OCI-LY1 (cell line): ENCODE measurements at regions not wholly inside any gene's neighbourhood (a gene's known extent, or its start where the extent isn't known, plus 50 kb on each side); places are given as distances from the start of the nearest gene placed in this dataset.
"Not testable (repeated sequence)": the region's sequence is repeated elsewhere in the genome, so short reads cannot be mapped to it uniquely, and the experiment has no call there.

Experiments
- H2AFZ ChIP-seq: fragments of 200-600 bp; sonication (generic), shearing (Covaris generic); 2 replicates; pipeline ENCODE4 v1.6.0; 2014; ENCODE audit warnings: antibody characterized with exemption, mild to moderate bottlenecking, low read length
- H3F3A ChIP-seq: fragments of 200-600 bp; sonication (generic), shearing (Covaris generic); 2 replicates; pipeline ENCODE4 v1.6.0; 2014; ENCODE audit warnings: mild to moderate bottlenecking, antibody characterized with exemption, low read length, moderate library complexity; ENCODE audit not compliant: insufficient read depth
- H3K27ac ChIP-seq: fragments of 200-600 bp; sonication (generic); 2 replicates; pipeline ENCODE4 v1.5.1; 2014; ENCODE audit warnings: low read length, mixed run types, mild to moderate bottlenecking, low read depth; ENCODE audit not compliant: poor library complexity, severe bottlenecking
- H3K27me3 ChIP-seq: fragments of 200-600 bp; sonication (generic); 2 replicates; pipeline ENCODE4 v1.6.0; 2014; ENCODE audit warnings: antibody characterized with exemption, mild to moderate bottlenecking, low read length, moderate library complexity; ENCODE audit not compliant: insufficient read depth
- H3K36me3 ChIP-seq: fragments of 200-600 bp; sonication (generic); 2 replicates; pipeline ENCODE4 v1.6.1; 2014; ENCODE audit warnings: mild to moderate bottlenecking, antibody characterized with exemption, low read length, moderate library complexity, mixed read lengths; ENCODE audit not compliant: insufficient read depth
- H3K4me1 ChIP-seq: fragments of 200-600 bp; sonication (generic); 2 replicates; pipeline ENCODE4 v1.5.1; 2014; ENCODE audit warnings: mild to moderate bottlenecking, low read length, moderate library complexity; ENCODE audit not compliant: insufficient read depth, severe bottlenecking
- H3K4me2 ChIP-seq: fragments of 200-600 bp; sonication (generic), shearing (Covaris generic); 2 replicates; pipeline ENCODE4 v1.6.1; 2014; ENCODE audit warnings: low read length
- H3K4me3 ChIP-seq: fragments of 200-600 bp; sonication (generic); 2 replicates; pipeline ENCODE4 v1.5.1; 2014; ENCODE audit warnings: low read length, low read depth, mild to moderate bottlenecking, mixed read lengths; ENCODE audit not compliant: poor library complexity, severe bottlenecking
- H3K79me2 ChIP-seq: fragments of 200-600 bp; shearing (Covaris generic); 2 replicates; pipeline ENCODE4 v1.6.1; 2016; ENCODE audit warnings: mixed run types, low read length, mixed read lengths; ENCODE audit not compliant: insufficient read depth
- H3K9ac ChIP-seq: fragments of 200-600 bp; sonication (generic), shearing (Covaris generic); 2 replicates; pipeline ENCODE4 v1.6.1; 2014; ENCODE audit warnings: mild to moderate bottlenecking, low read length, mixed read lengths
- H3K9me2 ChIP-seq: fragments of 200-600 bp; sonication (generic), shearing (Covaris generic); 2 replicates; pipeline ENCODE4 v1.6.1; 2014; ENCODE audit warnings: low read depth, mild to moderate bottlenecking, low read length, mixed read lengths
- H3K9me3 ChIP-seq: fragments of 200-600 bp; shearing (Covaris generic); 2 replicates; pipeline ENCODE4 v1.6.1; 2014; ENCODE audit warnings: low read length, mixed read lengths
- H4K20me1 ChIP-seq: fragments of 200-600 bp; sonication (generic), shearing (Covaris generic); 2 replicates; pipeline ENCODE4 v1.6.0; 2016; ENCODE audit warnings: mild to moderate bottlenecking, low read length; ENCODE audit not compliant: insufficient read depth
- CTCF ChIP-seq: fragments of 200-600 bp; sonication (generic), shearing (Covaris generic); IDR thresholded peaks from 2 replicates; pipeline ENCODE4 v1.5.1; 2017; ENCODE audit warnings: mild to moderate bottlenecking, antibody characterized with exemption, low read length, moderate library complexity, mixed read lengths
- EZH2 ChIP-seq: fragments of 200-600 bp; sonication (generic), shearing (Covaris generic); IDR thresholded peaks from 2 replicates; pipeline ENCODE4 v1.8.0; 2017; ENCODE audit warnings: borderline replicate concordance, mixed run types, mild to moderate bottlenecking, antibody characterized with exemption, low read length, moderate library complexity, mixed read lengths

- no peak for TF ChIP-seq CTCF
- no peak for TF ChIP-seq EZH2
These were observed 75.3 kb upstream of the FOXK1 start for GRCh38 chr7:4606797-4607196.

GRCh38 chr7:4607311-4607729 lies 74.8 kb upstream of the FOXK1 start:
- no peaks in the 10 kb centered on the region for H3K27me3 ChIP-seq
- TF ChIP-seq CTCF (no peak), EZH2 (no peak)
- no peaks in the 10 kb centered on the region for H3K79me2 ChIP-seq
- H3K4me1 ChIP-seq, result no peaks in the 10 kb centered on the region
- no peaks in the 10 kb centered on the region for H3K9me3 ChIP-seq
- H3K4me2 ChIP-seq, result no peak overlapping the region
- no peak overlapping the region for H3K9ac ChIP-seq
- no peak overlapping the region for H3K27ac ChIP-seq
- H3K36me3 ChIP-seq, result no peaks in the 10 kb centered on the region
- no peaks in the 10 kb centered on the region for H3F3A ChIP-seq
- H2AFZ ChIP-seq, result no peak overlapping the region
- H4K20me1 ChIP-seq, result no peaks in the 10 kb centered on the region
- no peaks in the 10 kb centered on the region for H3K9me2 ChIP-seq
- no peak overlapping the region for H3K4me3 ChIP-seq

More at GRCh38 chr7:4606797-4607196, 75.3 kb upstream of the FOXK1 start:
- Histone ChIP-seq H2AFZ (no peak overlapping the region), H4K20me1 (no peaks in the 10 kb centered on the region), H3K4me3 (no peak overlapping the region), H3K9ac (no peak overlapping the region), H3F3A (no peaks in the 10 kb centered on the region), H3K4me2 (no peak overlapping the region), H3K27me3 (no peaks in the 10 kb centered on the region), H3K9me2 (no peaks in the 10 kb centered on the region), H3K36me3 (no peaks in the 10 kb centered on the region), H3K4me1 (no peaks in the 10 kb centered on the region), H3K27ac (no peak overlapping the region), H3K9me3 (no peaks in the 10 kb centered on the region), H3K79me2 (no peaks in the 10 kb centered on the region)

GRCh38 chr7:4609576-4609975 lies 72.5 kb upstream of the FOXK1 start:
- not testable (repeated sequence) for H3K36me3 ChIP-seq, H3K9ac ChIP-seq, H2AFZ ChIP-seq, H3K27me3 ChIP-seq, H3K79me2 ChIP-seq, H3K4me3 ChIP-seq, H3K4me2 ChIP-seq, H3K9me3 ChIP-seq, H3K4me1 ChIP-seq, H3K9me2 ChIP-seq, H4K20me1 ChIP-seq, H3F3A ChIP-seq, H3K27ac ChIP-seq

GRCh38 chr7:4610768-4611467 lies 71.2 kb upstream of the FOXK1 start:
- Histone ChIP-seq H3K27ac (no peak overlapping the region), H3K4me2 (no peak overlapping the region), H3F3A (no peaks in the 10 kb centered on the region), H3K4me1 (no peaks in the 10 kb centered on the region), H3K79me2 (no peaks in the 10 kb centered on the region), H3K9ac (no peak overlapping the region), H3K4me3 (no peak overlapping the region), H2AFZ (no peak overlapping the region), H3K9me3 (no peaks in the 10 kb centered on the region), H3K36me3 (no peaks in the 10 kb centered on the region), H3K27me3 (no peaks in the 10 kb centered on the region), H3K9me2 (no peaks in the 10 kb centered on the region), H4K20me1 (no peaks in the 10 kb centered on the region)
- peak; percentile 77 for TF ChIP-seq CTCF
- TF ChIP-seq EZH2, result no peak
